C4-2B (cell line): ENCODE measurements at regions not wholly inside any gene's neighbourhood (a gene's known extent, or its start where the extent isn't known, plus 50 kb on each side); places are given as distances from the start of the nearest gene placed in this dataset.

ENCODE experiments used
- H3K27ac ChIP-seq: fragments of 450-650 bp; 2 replicates; pipeline ENCODE4 v1.5.1; 2017
- CTCF ChIP-seq: fragments of 450-650 bp; conservative IDR thresholded peaks from 2 replicates; pipeline ENCODE4 v1.5.1; 2017; ENCODE audit warnings: mild to moderate bottlenecking
- ZFX ChIP-seq: fragments of 450-650 bp; IDR thresholded peaks from 2 replicates; pipeline ENCODE4 v1.6.1; 2017

- TF ChIP-seq CTCF (no peak), ZFX (no peak)
- no peak overlapping the region for H3K27ac ChIP-seq
Observed at GRCh38 chr2:16860627-16861026, 195.0 kb upstream of the CYRIA start.

GRCh38 chr2:16855183-16855582, 189.5 kb upstream of the CYRIA start:
- TF ChIP-seq CTCF = no peak
- no peak for TF ChIP-seq ZFX
- H3K27ac ChIP-seq = no peak overlapping the region

GRCh38 chr2:16853088-16853487, 187.5 kb upstream of the CYRIA start:
- TF ChIP-seq ZFX (no peak), CTCF (no peak)
- H3K27ac ChIP-seq = no peak overlapping the region

GRCh38 chr2:16852651-16853050, 187.0 kb upstream of the CYRIA start:
- TF ChIP-seq ZFX (no peak), CTCF (no peak)
- no peak overlapping the region for H3K27ac ChIP-seq

GRCh38 chr2:16851126-16851525, 185.5 kb upstream of the CYRIA start:
- TF ChIP-seq CTCF (no peak), ZFX (no peak)
- H3K27ac ChIP-seq = no peak overlapping the region

GRCh38 chr2:16840496-16841172, 175.0 kb upstream of the CYRIA start:
- TF ChIP-seq ZFX = no peak
- TF ChIP-seq CTCF = no peak
- no peak overlapping the region for H3K27ac ChIP-seq

- TF ChIP-seq CTCF = no peak
- no peak for TF ChIP-seq ZFX
- H3K27ac ChIP-seq = no peak overlapping the region
Observed at GRCh38 chr2:16832910-16833309, 167.3 kb upstream of the CYRIA start.
